Activated gamma-delta T cell treated with anti-CD3 and anti-CD28 coated beads, Interleukin-2, amount 50 U/mL, for 16 hours (primary cell): ENCODE measurements at regions not wholly inside any gene's neighbourhood (a gene's known extent, or its start where the extent isn't known, plus 50 kb on each side); places are given as distances from the start of the nearest gene placed in this dataset.

Experiments used
- DNase-seq: peaks from one replicate; pipeline ENCODE4 v3.0.0-alpha.2; 2020; ENCODE audit warnings: low read depth

DNA sequence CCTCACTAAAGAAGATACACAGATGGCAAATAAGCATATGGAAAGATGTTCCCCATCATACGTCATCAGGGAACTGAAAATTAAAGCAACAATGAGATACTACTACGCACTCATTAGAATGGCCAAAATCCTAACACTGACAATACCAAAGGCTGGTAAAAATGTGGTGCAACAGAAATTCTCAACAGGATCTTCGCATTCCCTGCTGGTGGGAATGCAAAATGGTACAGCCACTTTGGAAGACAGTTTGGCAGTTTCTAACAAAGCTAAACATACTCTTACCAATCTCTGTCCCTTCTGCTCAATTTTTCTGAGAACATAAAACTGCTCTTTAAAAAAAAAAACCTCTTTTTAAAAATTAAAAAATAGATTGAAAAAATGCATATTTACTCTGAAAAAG lies 300.2 kb downstream of the FBXW7 start:
- DNase-seq = no peak

GRCh38 chr4:152234571-152234970 lies 301.3 kb downstream of the FBXW7 start:
- no peak for DNase-seq

DNA sequence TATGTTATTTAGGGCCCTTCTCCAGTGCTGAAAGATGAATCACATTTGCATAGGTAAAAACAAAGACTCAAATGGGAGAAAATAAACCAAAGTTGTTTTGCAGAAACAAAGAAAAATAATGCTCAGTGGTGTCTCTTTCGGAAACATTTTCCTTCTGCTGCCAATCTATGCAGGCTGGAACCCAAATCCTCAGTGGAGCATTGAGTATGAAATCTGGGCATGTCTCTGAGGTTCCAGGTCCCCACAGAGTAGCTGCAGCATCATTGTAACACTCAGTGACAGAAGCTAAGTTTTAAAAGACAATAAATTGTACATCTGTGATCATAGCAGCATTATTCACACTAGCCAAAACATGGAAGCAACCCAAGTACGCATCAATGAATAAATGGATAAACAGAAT lies 303.6 kb downstream of the FBXW7 start:
- DNase-seq = no peak

DNA sequence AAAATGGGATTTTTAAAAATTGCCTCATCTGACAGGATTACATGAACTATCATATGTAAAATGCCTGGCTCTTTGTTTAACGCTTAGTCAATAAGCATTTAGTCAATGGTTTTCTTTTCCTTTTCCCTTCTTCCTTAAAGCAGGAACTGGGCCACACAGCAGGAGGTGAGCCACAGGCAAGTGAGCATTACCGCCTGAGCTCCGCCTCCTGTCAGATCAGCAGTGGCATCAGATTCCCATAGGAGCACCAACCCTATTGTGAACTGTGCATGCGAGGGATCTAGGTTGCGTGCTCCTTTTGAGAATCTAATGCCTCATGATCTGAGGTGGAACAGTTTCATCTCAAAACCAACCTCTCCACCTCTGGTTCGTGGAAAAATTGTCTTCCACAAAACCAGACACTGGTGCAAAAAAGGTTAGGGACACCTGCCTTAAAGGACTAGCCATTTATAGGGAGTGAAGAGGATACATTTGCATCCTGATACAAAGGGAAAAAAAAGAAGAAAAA lies 306.1 kb downstream of the FBXW7 start:
- no peak for DNase-seq

GRCh38 chr4:152225680-152226079 lies 310.2 kb downstream of the FBXW7 start:
- DNase-seq = no peak

DNA sequence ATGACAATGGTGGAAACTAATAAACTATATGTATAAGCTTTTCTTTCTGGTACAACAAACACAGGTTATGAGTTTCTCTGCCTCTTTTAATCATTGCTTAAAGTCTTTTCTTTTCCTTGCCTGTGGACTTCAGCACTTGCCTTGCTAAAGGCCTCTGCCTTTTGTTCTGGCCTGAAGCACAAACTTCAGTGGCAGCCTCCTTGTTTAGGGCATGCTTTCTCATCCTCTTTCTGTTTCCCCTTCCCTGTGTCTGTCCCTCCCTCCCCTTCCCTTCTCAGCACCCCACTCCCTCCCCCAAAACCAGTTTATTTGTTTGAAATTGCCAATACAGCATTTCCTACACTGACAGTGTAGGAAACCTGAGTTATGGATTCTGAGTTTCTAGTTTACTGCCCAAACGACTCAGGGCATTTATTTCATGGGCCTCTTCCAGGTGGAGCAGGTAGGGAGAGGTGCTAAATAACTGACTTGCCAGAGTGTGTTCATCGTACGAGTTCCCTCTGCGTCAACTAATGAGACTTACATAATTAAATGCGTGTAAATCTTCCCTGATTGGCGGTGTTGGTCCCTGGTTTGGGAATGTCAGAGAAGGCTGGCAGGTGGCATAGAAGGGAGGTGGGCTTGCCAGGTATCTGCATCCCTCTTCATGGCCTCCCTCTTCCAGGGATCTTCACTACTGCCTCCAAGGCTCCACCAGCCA lies 311.0 kb downstream of the FBXW7 start:
- no peak for DNase-seq

GRCh38 chr4:152224223-152224622 lies 311.7 kb downstream of the FBXW7 start:
- DNase-seq = no peak

- no peak for DNase-seq
These were observed 312.3 kb downstream of the FBXW7 start for GRCh38 chr4:152223600-152223999.

- DNase-seq = no peak
These were observed 313.9 kb downstream of the FBXW7 start for GRCh38 chr4:152221816-152222516.

DNA sequence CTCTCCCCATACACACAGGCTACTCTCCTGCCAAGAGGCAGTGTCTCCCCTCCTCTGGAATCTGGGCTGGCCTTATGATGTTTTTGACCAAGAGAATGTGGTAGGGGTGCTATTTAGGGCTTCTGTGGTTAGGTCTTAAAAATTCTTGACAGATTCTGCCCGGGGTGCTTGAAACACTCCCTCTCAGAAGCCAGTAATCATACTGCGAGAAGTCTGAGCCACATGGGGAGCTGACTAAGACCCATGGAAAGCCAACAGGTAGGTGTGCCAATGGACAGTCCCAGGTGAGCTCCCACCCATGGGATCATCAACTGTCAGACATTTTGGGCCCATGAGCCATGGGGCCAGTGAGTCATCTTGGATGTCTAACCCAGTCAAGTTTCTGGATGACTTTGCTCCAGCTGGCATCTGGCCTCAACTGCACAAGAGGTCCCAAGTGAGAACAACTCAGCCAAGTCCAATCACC lies 315.7 kb downstream of the FBXW7 start:
- no peak for DNase-seq

DNA sequence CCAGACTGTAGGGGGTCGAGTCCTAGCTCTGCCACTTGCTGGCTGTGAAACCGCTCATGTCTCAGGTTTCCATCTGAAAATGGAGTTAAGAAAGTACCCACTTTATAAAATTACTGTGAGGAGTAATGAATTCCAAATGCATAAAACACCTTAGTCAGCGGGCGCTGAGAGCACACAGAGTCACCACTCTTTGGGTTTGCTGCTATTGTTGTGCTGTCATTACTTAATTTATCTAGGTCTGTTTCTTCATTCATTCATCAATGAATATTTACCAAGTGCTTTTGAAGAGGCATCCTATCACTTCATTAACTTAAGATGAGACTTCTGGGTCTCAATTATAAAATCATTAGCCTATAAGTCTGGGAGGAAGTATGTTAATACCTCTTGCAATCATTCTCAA lies 317.3 kb downstream of the FBXW7 start:
- no peak for DNase-seq

DNA sequence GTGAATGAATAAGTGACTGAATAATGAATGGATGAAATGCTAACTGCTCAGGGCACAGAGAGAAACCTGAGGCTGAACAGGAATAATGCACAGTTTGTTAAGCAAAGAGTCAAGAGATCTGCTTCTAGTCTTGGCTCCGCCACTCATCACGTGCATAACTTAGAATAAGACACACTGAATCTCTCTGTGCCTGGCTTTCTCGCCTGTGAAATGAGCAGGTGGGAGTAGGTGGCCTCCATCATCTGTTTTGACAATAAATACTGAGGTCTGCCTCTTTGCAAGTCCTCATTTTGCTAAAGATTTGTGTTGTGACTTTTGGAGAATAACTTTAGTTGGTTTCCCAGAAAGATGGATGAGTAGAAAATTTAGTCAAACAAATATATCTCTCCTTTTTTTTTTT lies 318.0 kb downstream of the FBXW7 start:
- DNase-seq = no peak

DNA sequence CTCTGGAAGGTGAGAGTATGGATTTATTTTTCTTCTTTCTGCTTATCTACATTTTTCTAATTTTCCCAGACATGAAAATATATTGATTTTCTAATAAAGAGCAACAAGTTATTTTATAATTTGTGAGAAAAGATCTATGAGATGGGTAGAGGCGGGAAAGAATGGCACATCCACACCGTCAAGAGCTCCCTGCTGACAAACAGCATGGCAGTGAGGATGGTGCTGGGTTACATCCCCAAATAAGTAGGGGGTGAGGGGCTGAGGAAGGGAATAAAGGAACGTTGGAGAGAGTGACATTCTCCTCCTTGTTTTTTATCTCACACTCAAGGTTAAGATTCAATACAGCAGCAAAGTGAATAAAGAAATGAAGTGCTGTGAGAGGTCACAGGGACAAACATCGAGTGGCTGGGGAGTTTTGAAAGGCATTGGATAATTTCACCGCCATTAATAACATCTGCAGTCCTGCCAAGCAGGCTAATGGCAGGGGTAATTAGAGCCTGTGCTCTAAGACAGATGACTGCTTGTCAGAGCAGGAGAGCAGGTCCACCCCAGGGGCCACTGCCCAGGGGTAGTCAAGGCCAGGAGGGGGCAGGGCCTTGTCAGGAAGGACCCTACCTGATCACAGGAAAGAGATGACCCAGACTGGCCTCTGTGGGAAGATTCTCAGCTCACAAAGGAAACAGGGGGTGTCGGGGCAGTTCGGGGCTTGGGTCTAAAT lies 323.8 kb downstream of the FBXW7 start:
- no peak for DNase-seq

DNA sequence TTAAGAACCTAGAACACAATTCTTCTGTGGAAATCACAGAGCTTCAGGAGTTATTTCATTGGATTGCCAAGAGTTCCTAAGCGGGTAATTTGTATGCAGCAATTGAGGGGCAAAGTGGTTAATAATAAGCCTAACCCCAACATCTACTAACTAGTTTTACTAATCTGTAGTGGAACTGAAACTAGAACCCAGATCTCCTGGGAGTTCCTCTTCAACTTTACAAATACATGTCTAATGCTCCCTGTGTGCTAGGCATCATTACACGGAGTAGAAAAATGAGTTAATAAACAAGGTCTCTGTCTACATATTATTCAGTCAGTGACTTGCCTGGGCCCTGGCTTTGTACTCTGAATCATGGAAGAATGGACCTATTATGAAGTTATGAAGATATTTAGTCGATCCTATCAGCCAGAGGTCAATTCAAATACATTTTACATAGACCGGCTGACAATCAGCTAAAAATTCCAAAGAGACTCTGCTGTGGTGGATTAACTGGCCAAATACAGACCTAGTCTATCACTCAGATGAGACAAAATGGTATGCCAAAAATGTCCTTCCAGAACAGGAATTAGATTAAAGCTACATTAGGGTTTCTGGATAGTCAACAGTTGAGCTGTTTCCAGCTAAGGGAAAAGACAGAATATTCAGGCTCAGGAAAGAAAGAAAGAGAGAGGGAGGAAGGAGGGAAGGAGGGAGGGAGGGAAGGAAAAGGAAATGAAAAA lies 326.0 kb downstream of the FBXW7 start:
- no peak for DNase-seq

DNA sequence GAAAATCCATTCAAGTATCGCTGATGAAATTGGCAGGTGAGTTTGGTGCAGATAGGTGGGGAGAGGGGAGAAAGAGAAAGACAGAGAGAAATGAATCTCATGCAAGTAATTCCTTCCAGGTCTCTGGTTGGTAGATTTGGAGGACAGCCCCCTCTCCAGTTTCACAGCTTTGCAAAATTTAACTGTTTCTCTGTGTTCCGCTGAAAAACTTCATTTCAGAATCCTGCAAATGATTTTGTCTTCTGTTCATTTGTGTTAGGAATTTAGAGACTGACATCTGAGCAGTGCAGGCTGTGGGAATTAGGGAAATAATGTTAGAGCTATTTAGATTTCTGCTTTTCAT lies 328.5 kb downstream of the FBXW7 start:
- DNase-seq = no peak

- DNase-seq = no peak
These were observed 329.1 kb downstream of the FBXW7 start for GRCh38 chr4:152206646-152207377.

DNA sequence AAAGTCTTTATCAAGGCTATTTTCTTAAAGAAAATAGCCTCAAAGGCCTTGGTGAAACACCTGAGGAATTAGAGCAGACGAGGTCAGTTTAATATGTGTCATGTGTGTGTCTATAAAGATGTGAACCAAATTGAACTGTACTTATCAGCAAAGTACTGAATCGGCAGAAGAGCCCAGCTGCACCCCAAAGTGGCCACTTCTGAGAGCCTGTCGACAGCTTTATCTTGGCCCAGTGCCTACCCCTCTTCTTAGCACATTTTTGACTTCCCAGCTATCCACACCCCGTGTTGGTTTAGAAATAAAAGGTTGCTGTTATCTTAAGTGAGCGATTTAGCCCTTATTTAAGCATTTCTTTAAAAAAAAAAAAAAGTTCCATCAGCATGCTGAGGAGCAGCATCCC lies 329.7 kb downstream of the FBXW7 start:
- no peak for DNase-seq

DNA sequence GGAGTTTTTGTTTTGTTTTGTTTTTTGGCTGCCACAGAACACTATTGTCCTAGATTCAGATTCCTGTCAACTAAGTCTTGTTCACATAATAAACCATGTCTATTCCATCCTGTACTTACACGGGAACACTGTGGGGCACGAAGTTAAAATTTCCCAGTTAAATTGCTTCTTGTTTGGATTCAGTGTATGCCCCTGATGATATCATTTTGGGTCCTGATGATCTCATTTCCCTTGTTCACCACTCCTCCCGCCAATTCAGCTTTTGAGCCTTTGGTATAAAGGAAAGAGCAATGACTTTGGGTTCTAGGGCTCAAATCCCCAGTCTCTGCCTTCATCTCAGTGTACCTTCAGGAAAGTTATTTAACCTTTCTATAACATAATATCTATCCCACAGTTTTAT lies 333.5 kb downstream of the FBXW7 start:
- DNase-seq = no peak

- DNase-seq = no peak
These were observed 335.2 kb downstream of the FBXW7 start for GRCh38 chr4:152200511-152201333.

DNA sequence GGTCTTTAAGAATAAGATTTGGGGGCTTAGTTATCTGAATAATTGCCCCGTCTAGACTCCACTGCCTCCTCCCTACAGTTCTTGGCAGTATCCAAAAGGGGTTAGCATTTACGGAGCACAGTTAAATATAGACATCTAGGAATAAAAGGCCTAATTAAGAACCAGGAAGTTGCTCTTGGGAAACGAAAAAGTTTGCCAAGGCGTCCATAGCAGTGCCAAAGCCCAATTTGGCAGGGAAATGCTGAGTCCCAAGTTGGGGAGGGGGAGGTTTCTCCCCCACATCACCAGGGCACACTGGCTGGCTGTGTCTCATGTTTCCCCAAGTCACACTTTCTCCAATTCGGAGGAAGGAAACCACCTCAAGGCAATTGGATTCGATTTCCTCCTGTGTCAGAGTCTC lies 338.7 kb downstream of the FBXW7 start:
- no peak for DNase-seq

GRCh38 chr4:152195888-152196287 lies 340.0 kb downstream of the FBXW7 start:
- DNase-seq = no peak
